Activated CD8-positive, alpha-beta T cell treated with anti-CD3 and anti-CD28 coated beads for 36 hours (primary cell): ENCODE measurements at regions not wholly inside any gene's neighbourhood (a gene's known extent, or its start where the extent isn't known, plus 50 kb on each side); places are given as distances from the start of the nearest gene placed in this dataset.
A peak's percentile ranks its signal among the peaks of the same experiment; 100 is the strongest.

Source experiments
- ATAC-seq: fragments of 200-7000 bp; cut with Tn5 transposase; one replicate; pipeline ENCODE4 v1.10.0; 2021; ENCODE audit warnings: mild to moderate bottlenecking, moderate library complexity
- CTCF ChIA-PET: fragments of 350-600 bp; sonication (Branson Sonifier 250); formaldehyde crosslinking; loops from one replicate; lab custom pipeline; 2021; ENCODE audit warnings: antibody characterized with exemption; lab: Charles Lee
- POLR2A ChIA-PET: fragments of 350-600 bp; sonication (Branson Sonifier 250); formaldehyde crosslinking; loops from one replicate; lab custom pipeline; 2021; ENCODE audit warnings: antibody characterized with exemption; lab: Charles Lee
- DNase-seq: peaks from one replicate; pipeline ENCODE4 v3.0.0-alpha.2; 2020
- H3K27ac Mint-ChIP-seq: one replicate; pipeline ENCODE4 v1.8.0; 2021; ENCODE audit warnings: mild to moderate bottlenecking, mixed read lengths
- H3K27me3 Mint-ChIP-seq: one replicate; pipeline ENCODE4 v1.8.0; 2021; ENCODE audit warnings: mixed read lengths
- H3K36me3 Mint-ChIP-seq: one replicate; pipeline ENCODE4 v1.8.0; 2021; ENCODE audit warnings: low read depth, mixed read lengths
- H3K4me1 Mint-ChIP-seq: one replicate; pipeline ENCODE4 v1.8.0; 2021; ENCODE audit warnings: low read depth, mixed read lengths
- H3K4me3 Mint-ChIP-seq: one replicate; pipeline ENCODE4 v1.8.0; 2021; ENCODE audit warnings: mild to moderate bottlenecking, moderate library complexity, mixed read lengths
- H3K9me3 Mint-ChIP-seq: one replicate; pipeline ENCODE4 v1.8.0; 2021; ENCODE audit warnings: mixed read lengths
- CTCF ChIP-seq: fragments of 200-600 bp; IDR thresholded peaks from one replicate; pipeline ENCODE4 v1.8.0; 2022; ENCODE audit warnings: antibody characterized with exemption, mild to moderate bottlenecking
- intact Hi-C: fragments of 100-400 bp; cut with micrococcal nuclease; formaldehyde crosslinking; loops from one replicate; pipeline ENCODE4 v1.10.0; 2022

- POLR2A ChIA-PET, result interaction anchor here (0.7 kb wide), 1 partner anchor 33 kb away, joined by 3 read pairs; no protein-coding TSS in a partner anchor
- intact Hi-C loops, result loop anchor here (5.0 kb wide), 1 partner anchor 36 kb away; no protein-coding TSS in a partner anchor
- Mint-ChIP-seq H3K9me3 (no peaks in the 10 kb centered on the region), H3K4me3 (no peak overlapping the region), H3K27ac (no peak overlapping the region), H3K36me3 (no peaks in the 10 kb centered on the region), H3K27me3 (no peaks in the 10 kb centered on the region), H3K4me1 (peaks cover 23% of the 10 kb centered on the region)
- no peak for TF ChIP-seq CTCF
- CTCF ChIA-PET, result interaction anchor here (1.4 kb wide), 1 partner anchor 31 kb away, joined by 10 read pairs; no protein-coding TSS in a partner anchor
- ATAC-seq (no peak), DNase-seq (no peak)
These were observed 56.0 kb upstream of the PITRM1 start for GRCh38 chr10:3228629-3228945.

- Mint-ChIP-seq H3K36me3 (no peaks in the 10 kb centered on the region), H3K27ac (no peak overlapping the region), H3K4me3 (no peak overlapping the region), H3K4me1 (peaks cover 23% of the 10 kb centered on the region), H3K27me3 (no peaks in the 10 kb centered on the region), H3K9me3 (no peaks in the 10 kb centered on the region)
- peak; percentile 18 for ATAC-seq
- CTCF ChIA-PET, result interaction anchor here (0.9 to 1.4 kb wide), 3 partner anchors 29 to 175 kb away, joined by 3 to 10 read pairs (median 3); no protein-coding TSS in a partner anchor
- intact Hi-C loops, result loop anchor here (5.0 kb wide), 1 partner anchor 35 kb away; no protein-coding TSS in a partner anchor
- POLR2A ChIA-PET, result interaction anchor here (0.6 kb wide), 1 partner anchor 38 kb away, joined by 3 read pairs; no protein-coding TSS in a partner anchor
- DNase-seq, result no peak
- no peak for TF ChIP-seq CTCF
These were observed 54.6 kb upstream of the PITRM1 start for GRCh38 chr10:3226960-3227744.

- no peaks in the 10 kb centered on the region for H3K36me3 Mint-ChIP-seq
- intact Hi-C loops, result loop anchor here (5.0 kb wide), 1 partner anchor 33 kb away; no protein-coding TSS in a partner anchor
- DNase-seq (no peak), ATAC-seq (no peak)
- H3K27me3 Mint-ChIP-seq, result peaks cover 3% of the 10 kb centered on the region
- H3K4me1 Mint-ChIP-seq, result peaks cover 27% of the 10 kb centered on the region
- H3K4me3 Mint-ChIP-seq, result no peak overlapping the region
- no peak for TF ChIP-seq CTCF
- ChIA-PET POLR2A (no interaction called here), CTCF (no interaction called here)
- no peaks in the 10 kb centered on the region for H3K9me3 Mint-ChIP-seq
- H3K27ac Mint-ChIP-seq, result no peak overlapping the region
These were observed 53.0 kb upstream of the PITRM1 start for GRCh38 chr10:3225561-3225960.

GRCh38 chr10:3224241-3224640 is 51.7 kb upstream of the PITRM1 start:
- H3K4me3 Mint-ChIP-seq, result no peak overlapping the region
- no peak for DNase-seq
- intact Hi-C loops, result no loop called here
- POLR2A ChIA-PET, result no interaction called here
- no peaks in the 10 kb centered on the region for H3K9me3 Mint-ChIP-seq
- no peak overlapping the region for H3K27ac Mint-ChIP-seq
- H3K27me3 Mint-ChIP-seq, result peaks cover 3% of the 10 kb centered on the region
- CTCF ChIA-PET, result interaction anchor here (1.2 kb wide), 1 partner anchor 27 kb away, joined by 3 read pairs; no protein-coding TSS in a partner anchor
- no peaks in the 10 kb centered on the region for H3K36me3 Mint-ChIP-seq
- peaks cover 27% of the 10 kb centered on the region for H3K4me1 Mint-ChIP-seq
- ATAC-seq, result no peak
- TF ChIP-seq CTCF, result no peak

GRCh38 chr10:3222626-3223025 is 50.0 kb upstream of the PITRM1 start:
- Mint-ChIP-seq H3K27ac (no peak overlapping the region), H3K27me3 (peaks cover 3% of the 10 kb centered on the region), H3K4me1 (peaks cover 13% of the 10 kb centered on the region), H3K4me3 (no peak overlapping the region), H3K36me3 (no peaks in the 10 kb centered on the region), H3K9me3 (no peaks in the 10 kb centered on the region)
- DNase-seq, result no peak
- TF ChIP-seq CTCF, result no peak
- intact Hi-C loops, result no loop called here
- POLR2A ChIA-PET, result no interaction called here
- no peak for ATAC-seq
- CTCF ChIA-PET, result no interaction called here
